Activated T-cell treated with anti-CD3 and anti-CD28 coated beads, Interleukin-2, amount 50 U/mL, for 72 hours (primary cell): ENCODE measurements at regions not wholly inside any gene's neighbourhood (a gene's known extent, or its start where the extent isn't known, plus 50 kb on each side); places are given as distances from the start of the nearest gene placed in this dataset.

Experiments used
- ATAC-seq, 2 donors: fragments of 150-1000 bp; cut with Tn5 transposase; replicated peaks in 1 of 2; 2 replicates each; pipeline ENCODE4 v1.10.0; 2021; ENCODE audit warnings: moderate library complexity in 2 of 2, mild to moderate bottlenecking in 1 of 2
- DNase-seq, 2 donors: peaks; one replicate each; pipeline ENCODE4 v3.0.0; 2021 to 2022; ENCODE audit warnings: mixed read lengths in 1 of 2
- H3K27ac Mint-ChIP-seq: one replicate; pipeline ENCODE4 v1.8.0; 2022; ENCODE audit warnings: mild to moderate bottlenecking, moderate library complexity, mixed read lengths
- H3K27me3 Mint-ChIP-seq: one replicate; pipeline ENCODE4 v1.8.0; 2022; ENCODE audit warnings: low read depth, mixed read lengths
- H3K36me3 Mint-ChIP-seq, 2 donors: one replicate each; pipeline ENCODE4 v1.8.0; 2022; ENCODE audit warnings: mixed read lengths in 2 of 2, mild to moderate bottlenecking in 1 of 2; ENCODE audit not compliant: insufficient read depth in 2 of 2
- H3K4me1 Mint-ChIP-seq: one replicate; pipeline ENCODE4 v1.8.0; 2022; ENCODE audit warnings: low read depth, mixed read lengths
- H3K4me3 Mint-ChIP-seq, 2 donors: one replicate each; pipeline ENCODE4 v1.8.0; 2022; ENCODE audit warnings: mild to moderate bottlenecking in 2 of 2, mixed read lengths in 2 of 2, moderate library complexity in 2 of 2
- H3K9me3 Mint-ChIP-seq, 2 donors: one replicate each; pipeline ENCODE4 v1.8.0; 2022; ENCODE audit warnings: mixed read lengths in 2 of 2

DNA sequence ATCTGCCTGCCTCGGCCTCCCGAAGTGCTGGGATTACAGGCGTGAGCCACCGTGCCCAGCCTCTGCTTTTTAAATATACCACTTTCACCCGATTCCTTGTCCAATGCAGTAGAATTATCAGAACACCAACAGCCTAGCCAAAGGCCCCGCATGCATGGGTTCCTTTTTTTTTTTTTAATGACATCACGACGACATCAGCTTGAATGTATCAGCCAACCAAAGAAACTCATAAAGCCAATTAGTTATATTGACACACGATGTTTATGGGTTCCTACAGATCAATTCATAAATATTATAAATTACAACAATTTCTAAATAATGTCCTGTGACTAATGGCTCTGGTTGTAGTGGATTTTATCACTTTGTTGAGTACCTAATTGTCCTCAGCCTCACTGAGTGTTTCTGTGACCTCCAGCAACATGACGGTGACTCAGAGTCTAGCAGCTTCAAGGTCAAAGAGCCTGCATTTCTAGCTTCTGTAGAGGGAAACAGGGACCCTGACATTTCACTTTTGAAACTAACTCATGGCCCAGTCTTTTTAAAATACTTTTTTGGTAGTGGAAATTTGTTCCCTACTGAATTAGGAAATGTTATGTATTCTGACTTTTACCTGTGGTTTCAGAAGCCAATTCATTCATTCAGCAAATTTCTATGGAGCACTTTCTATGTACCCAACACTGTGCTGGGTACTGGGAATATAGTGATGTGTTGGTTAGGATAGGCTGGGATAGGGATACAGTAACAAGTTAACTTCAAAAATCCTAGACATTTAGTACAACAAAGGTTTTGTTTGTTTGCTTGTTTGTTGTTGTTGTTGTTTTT is 144.1 kb downstream of the SUDS3 start:
- Mint-ChIP-seq H3K36me3 (no peaks in the 10 kb centered on the region), H3K4me1 (no peaks in the 10 kb centered on the region), H3K27me3 (no peaks in the 10 kb centered on the region), H3K27ac (no peak overlapping the region), H3K4me3 (no peak overlapping the region), H3K9me3 (peaks cover 5% of the 10 kb centered on the region in 2 donors)
- no peak for DNase-seq
- no peak for ATAC-seq

DNA sequence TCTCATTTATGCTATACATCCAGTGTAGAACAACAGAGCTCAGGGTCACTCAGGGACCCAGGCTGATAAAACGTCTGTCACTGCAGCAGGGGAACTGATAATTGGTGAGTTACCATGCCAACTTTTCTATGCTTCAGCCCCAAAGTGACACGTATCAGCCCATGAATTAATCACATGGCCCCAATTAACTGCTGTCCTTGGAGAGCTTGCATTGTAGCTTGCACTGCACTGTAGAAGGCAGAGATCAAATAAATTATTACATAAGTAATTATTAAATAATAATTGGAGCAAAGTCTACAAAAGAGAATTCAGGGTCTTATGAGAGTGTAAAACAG is 144.6 kb downstream of the SUDS3 start:
- DNase-seq (no peak), ATAC-seq (no peak)
- Mint-ChIP-seq H3K27me3 (no peaks in the 10 kb centered on the region), H3K27ac (no peak overlapping the region), H3K36me3 (no peaks in the 10 kb centered on the region), H3K9me3 (peaks cover 5% of the 10 kb centered on the region in 2 donors), H3K4me1 (no peaks in the 10 kb centered on the region), H3K4me3 (no peak overlapping the region)

DNA sequence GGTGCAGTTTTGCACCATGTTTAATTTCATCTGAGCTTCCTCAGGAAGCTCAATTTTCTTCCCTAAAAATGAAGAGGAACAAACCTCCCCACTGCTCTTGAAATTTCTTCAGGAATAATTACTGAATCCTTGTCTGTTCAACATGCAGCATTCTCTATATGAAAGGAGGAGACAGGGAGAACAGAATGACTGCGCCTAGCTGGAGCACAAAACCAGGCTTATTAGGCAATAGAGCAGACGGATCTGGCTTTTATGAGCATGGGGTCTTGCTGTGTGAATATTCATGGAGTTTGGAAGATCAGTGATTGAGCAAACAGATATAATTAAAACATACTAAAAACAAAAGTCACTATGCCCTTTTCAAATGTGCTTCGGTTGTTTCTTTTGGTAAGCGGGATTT is 148.1 kb downstream of the SUDS3 start:
- Mint-ChIP-seq H3K36me3 (no peaks in the 10 kb centered on the region), H3K4me1 (no peaks in the 10 kb centered on the region), H3K27me3 (no peaks in the 10 kb centered on the region), H3K4me3 (no peak overlapping the region), H3K9me3 (no peaks in the 10 kb centered on the region), H3K27ac (no peak overlapping the region)
- ATAC-seq (no peak), DNase-seq (no peak)

DNA sequence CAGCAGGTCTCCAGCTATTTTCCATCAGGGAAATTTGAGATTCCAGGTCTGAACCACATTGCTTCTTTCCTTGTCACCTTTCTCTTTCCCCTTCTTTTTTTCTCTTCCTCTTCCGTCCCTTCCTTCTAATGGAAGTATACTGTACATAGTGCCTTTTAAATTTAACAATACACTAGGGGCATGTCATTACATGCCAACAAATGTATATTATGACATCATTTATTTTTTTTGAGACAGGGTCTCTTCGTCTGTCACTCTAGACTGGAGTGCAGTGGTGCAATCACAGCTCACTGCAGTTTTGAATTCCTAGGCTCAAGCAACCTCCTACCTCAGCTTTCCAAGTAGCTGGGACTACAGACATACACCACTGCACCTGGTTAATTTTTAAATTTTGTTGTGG is 148.9 kb downstream of the SUDS3 start:
- Mint-ChIP-seq H3K36me3 (no peaks in the 10 kb centered on the region), H3K27ac (no peak overlapping the region), H3K4me3 (no peak overlapping the region), H3K9me3 (peaks cover 0 to 3% of the 10 kb centered on the region in 2 donors), H3K27me3 (no peaks in the 10 kb centered on the region), H3K4me1 (no peaks in the 10 kb centered on the region)
- ATAC-seq (no peak), DNase-seq (no peak)

DNA sequence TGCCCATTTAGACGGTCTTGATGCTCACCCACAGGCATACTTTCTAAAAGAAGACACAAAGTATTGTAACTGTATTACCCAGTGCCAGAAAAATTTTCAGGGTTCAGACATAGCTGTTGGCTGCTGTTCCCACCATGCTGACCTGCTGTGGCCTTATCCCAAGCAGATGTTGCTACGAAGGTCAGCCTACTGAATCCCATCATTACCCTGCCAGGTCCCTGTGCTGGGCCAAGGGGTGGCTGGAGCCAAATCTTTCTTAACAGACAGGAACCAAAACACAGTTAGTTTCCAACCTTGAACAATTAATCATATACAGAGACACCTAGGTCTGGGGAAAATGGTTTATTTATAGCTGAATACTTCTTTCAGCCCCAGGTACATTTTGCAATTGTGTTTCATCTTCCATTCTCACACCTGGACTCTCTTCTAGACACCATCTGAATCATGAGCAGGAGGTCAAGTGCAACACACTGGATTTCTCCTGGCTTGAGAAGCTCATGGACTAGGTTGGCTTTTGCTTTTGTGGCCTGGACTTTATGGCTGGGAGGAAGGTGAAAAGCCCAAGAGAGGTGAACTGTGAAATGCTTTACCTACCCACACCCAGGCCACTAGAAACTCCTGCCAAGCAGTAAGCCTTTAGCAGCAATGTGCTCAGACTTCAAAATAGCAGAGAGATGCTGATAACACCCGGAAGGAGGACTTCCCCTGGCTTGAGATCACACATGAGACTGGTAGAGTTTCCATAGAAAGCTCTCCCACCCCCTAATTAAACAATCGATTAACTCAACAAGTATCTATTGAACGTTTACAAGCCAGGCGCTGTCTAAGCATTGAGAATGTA is 150.1 kb downstream of the SUDS3 start:
- Mint-ChIP-seq H3K36me3 (peaks cover 0 to 2% of the 10 kb centered on the region in 2 donors), H3K27ac (no peak overlapping the region), H3K9me3 (peaks cover 2 to 3% of the 10 kb centered on the region in 2 donors), H3K4me1 (no peaks in the 10 kb centered on the region), H3K27me3 (no peaks in the 10 kb centered on the region), H3K4me3 (no peak overlapping the region)
- ATAC-seq, result no peak
- DNase-seq, result no peak

DNA sequence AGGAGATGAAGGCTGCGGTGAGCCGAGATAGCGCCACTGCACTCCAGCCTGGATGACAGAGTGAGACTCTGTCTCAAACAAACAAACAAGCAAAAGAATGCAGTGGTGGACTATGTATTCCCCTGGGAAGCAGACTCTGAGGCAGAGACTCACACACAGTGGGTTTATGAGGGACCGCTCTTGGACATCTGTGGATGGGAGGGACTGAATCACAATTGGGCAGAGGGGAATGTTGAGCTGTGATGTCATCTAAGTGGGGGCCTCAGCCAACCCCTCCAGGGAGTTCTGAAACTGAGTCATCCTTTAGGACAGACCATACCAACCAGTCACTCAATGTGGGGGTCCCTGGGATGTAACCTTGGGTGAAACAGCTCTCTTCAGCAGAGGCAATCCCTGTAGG is 151.0 kb downstream of the SUDS3 start:
- Mint-ChIP-seq H3K36me3 (peaks cover 0 to 2% of the 10 kb centered on the region in 2 donors), H3K4me1 (no peaks in the 10 kb centered on the region), H3K27me3 (no peaks in the 10 kb centered on the region), H3K4me3 (no peak overlapping the region), H3K9me3 (peaks cover 2 to 3% of the 10 kb centered on the region in 2 donors), H3K27ac (no peak overlapping the region)
- DNase-seq (no peak), ATAC-seq (no peak)

DNA sequence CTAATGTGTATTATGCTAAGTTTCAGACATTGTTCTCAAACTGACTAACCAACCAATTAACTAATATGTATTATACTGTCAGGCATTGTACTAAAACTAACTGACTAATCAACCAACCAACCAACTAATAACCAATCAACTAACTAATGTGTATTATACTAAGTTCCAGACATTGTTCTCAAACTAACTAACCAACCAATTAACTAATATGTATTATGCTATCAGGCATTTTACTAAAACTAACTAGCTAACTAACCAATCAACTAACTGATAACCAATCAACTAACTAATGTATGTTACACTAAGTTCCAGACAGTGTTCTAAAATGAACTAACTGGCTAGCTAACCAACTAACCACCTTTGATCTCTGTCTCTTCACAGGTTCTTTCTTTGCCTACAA is 152.3 kb downstream of the SUDS3 start:
- Mint-ChIP-seq H3K9me3 (peaks cover 2 to 3% of the 10 kb centered on the region in 2 donors), H3K4me3 (no peak overlapping the region), H3K4me1 (no peaks in the 10 kb centered on the region), H3K27ac (no peak overlapping the region), H3K27me3 (no peaks in the 10 kb centered on the region), H3K36me3 (peaks cover 0 to 2% of the 10 kb centered on the region in 2 donors)
- ATAC-seq (no peak), DNase-seq (no peak)

DNA sequence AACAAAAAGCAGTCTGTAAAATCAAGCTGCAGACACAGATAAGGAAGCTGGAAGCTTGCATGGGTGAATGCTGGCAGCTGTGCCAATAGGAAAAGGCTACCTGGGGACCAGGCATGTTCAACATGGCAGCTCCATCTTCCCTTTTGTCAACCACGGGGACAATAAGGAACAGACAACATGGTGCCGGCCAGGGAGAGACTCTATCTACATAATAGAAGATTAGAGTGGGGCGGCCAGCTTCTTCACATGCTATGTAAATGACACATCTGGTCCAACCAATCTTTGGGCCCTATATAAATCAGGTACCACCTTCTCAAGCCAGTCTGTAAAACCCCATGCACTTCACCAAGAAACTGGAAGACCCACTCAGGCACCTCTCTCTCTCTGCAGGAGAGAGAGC is 157.6 kb downstream of the SUDS3 start:
- ATAC-seq (no peak), DNase-seq (no peak)
- Mint-ChIP-seq H3K9me3 (peaks cover 2 to 3% of the 10 kb centered on the region in 2 donors), H3K27ac (no peak overlapping the region), H3K4me3 (no peak overlapping the region), H3K36me3 (peaks cover 0 to 2% of the 10 kb centered on the region in 2 donors), H3K27me3 (no peaks in the 10 kb centered on the region), H3K4me1 (no peaks in the 10 kb centered on the region)

DNA sequence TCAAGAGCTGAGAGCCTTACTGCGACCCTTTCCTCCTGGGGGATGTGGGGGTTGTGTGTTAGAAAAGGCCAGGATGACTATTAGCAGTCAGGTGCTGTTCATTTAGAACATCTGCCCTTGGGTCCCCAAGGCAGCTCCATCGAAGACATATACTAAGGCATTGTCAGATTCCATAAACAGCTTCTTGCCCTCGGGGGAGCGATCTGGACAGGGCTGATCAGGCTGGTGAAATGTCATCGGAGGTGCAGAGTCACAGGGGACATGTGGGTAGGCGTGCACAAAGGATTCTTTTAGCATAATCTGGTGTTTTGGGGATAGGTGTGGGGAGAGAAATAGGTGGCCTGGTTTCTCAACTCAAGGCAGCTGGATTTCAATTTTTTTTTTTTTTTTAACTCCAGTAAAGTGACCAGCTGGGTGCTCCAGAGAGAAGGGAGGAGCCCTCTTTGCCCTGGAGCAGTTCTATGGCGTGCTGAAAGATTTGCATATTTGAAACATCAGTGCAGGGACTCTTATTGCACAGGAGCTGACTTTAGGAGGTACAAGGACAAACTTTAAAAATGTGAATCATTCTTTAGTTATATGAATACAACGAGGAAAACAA is 160.1 kb downstream of the SUDS3 start:
- H3K36me3 Mint-ChIP-seq, result no peaks in the 10 kb centered on the region
- DNase-seq (no peak), ATAC-seq (no peak)
- no peak overlapping the region for H3K4me3 Mint-ChIP-seq
- H3K27me3 Mint-ChIP-seq, result no peaks in the 10 kb centered on the region
- H3K27ac Mint-ChIP-seq, result no peak overlapping the region
- no peaks in the 10 kb centered on the region for H3K4me1 Mint-ChIP-seq
- peaks cover 0 to 2% of the 10 kb centered on the region in 2 donors for H3K9me3 Mint-ChIP-seq

DNA sequence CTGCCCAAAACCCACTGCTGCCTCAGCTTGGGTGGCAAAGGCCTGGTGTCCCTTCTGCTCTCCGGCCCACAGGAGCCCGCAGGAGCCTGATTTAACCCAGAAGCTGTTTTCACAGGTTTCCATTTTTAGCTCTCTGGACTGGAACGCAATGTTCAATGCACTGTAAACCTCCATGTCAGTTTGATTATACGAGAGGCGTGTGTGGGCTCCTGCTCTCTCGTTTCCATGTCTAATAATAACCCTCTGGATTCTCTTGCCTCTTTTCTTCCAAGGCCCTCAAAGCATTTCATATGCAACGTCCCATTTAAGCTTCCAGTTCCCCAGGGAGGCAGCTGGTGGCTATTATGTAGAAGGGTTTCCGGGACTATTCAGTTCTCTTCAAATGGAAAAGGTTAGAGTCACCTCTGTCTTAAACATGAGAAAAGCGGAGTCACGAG is 161.1 kb downstream of the SUDS3 start:
- ATAC-seq, result no peak
- Mint-ChIP-seq H3K27me3 (no peaks in the 10 kb centered on the region), H3K36me3 (no peaks in the 10 kb centered on the region), H3K4me1 (no peaks in the 10 kb centered on the region), H3K4me3 (no peak overlapping the region), H3K27ac (no peak overlapping the region), H3K9me3 (peaks cover 0 to 2% of the 10 kb centered on the region in 2 donors)
- DNase-seq, result no peak

DNA sequence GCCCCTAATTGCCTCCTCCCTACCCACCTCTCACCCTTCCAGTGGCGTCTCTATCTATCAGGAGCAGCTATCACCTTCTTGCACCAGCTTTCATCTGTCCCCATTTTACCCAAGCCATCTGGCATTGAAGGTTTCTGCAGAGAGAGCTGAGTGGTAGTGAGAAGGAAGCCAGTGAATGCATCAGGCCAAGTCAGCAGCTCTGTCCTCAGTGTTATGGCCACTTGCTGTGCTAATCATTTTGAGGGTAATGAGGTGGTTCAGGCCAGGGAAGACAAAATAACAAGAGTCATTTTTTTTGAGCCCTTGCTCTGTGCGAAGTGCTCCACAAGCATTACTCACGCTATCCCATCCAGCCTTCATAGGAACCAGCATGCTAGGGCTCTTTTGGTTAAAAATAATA is 164.7 kb downstream of the SUDS3 start:
- Mint-ChIP-seq H3K36me3 (no peaks in the 10 kb centered on the region), H3K27ac (no peak overlapping the region), H3K4me1 (no peaks in the 10 kb centered on the region), H3K4me3 (no peak overlapping the region), H3K27me3 (no peaks in the 10 kb centered on the region), H3K9me3 (peaks cover 0 to 2% of the 10 kb centered on the region in 2 donors)
- ATAC-seq, result no peak
- DNase-seq, result no peak

DNA sequence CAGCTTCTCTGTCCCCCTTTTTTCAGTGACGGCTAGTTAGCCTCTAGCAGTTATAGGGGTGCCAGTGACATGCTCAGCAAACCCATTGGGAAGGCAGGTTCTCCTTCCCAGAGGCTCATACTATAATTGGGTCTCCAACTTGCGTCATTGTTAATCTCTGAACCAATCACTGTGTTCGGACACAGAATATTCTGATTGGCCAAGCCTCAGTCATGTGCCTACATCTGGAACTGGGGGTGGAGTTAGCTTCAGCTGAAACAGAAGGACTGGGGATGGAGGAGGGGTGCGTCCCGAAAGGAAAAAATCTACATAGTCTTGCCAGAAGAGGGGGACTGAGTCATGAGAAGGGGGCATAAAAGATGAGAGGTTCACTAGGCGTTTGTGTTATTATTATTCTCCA is 165.6 kb downstream of the SUDS3 start:
- H3K4me1 Mint-ChIP-seq, result no peaks in the 10 kb centered on the region
- no peaks in the 10 kb centered on the region for H3K27me3 Mint-ChIP-seq
- no peak for ATAC-seq
- DNase-seq, result no peak
- H3K9me3 Mint-ChIP-seq, result peaks cover 2 to 4% of the 10 kb centered on the region in 2 donors
- H3K36me3 Mint-ChIP-seq, result no peaks in the 10 kb centered on the region
- H3K4me3 Mint-ChIP-seq, result no peak overlapping the region
- no peak overlapping the region for H3K27ac Mint-ChIP-seq

DNA sequence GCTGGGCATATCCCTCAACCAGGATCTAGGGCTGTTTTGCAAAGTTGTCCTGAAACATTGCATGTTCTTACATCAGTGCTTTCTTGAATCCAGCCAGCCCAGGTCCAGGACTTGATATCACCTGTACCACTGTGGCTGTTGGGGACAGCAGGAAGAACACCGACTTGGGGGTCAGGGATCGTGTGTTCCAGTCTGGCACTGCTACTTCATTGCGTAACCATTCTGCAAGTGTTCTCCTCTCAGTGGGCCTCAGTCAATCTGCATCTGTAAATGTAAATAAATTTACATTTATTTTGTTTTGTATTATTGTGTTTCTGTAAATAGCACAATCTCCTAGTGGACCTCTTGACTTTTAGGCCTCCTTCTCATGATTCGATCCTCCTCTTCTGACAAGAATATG is 167.3 kb downstream of the SUDS3 start:
- no peaks in the 10 kb centered on the region for H3K27me3 Mint-ChIP-seq
- ATAC-seq (no peak), DNase-seq (no peak)
- H3K36me3 Mint-ChIP-seq, result no peaks in the 10 kb centered on the region
- no peaks in the 10 kb centered on the region for H3K4me1 Mint-ChIP-seq
- H3K9me3 Mint-ChIP-seq, result peaks cover 2 to 5% of the 10 kb centered on the region in 2 donors
- H3K27ac Mint-ChIP-seq, result no peak overlapping the region
- no peak overlapping the region for H3K4me3 Mint-ChIP-seq
